ENCODE measurements at regions not wholly inside any gene's neighbourhood (a gene's known extent, or its start where the extent isn't known, plus 50 kb on each side); places are given as distances from the start of the nearest gene placed in this dataset.
A peak's percentile ranks its signal among the peaks of the same experiment; 100 is the strongest.

DNA sequence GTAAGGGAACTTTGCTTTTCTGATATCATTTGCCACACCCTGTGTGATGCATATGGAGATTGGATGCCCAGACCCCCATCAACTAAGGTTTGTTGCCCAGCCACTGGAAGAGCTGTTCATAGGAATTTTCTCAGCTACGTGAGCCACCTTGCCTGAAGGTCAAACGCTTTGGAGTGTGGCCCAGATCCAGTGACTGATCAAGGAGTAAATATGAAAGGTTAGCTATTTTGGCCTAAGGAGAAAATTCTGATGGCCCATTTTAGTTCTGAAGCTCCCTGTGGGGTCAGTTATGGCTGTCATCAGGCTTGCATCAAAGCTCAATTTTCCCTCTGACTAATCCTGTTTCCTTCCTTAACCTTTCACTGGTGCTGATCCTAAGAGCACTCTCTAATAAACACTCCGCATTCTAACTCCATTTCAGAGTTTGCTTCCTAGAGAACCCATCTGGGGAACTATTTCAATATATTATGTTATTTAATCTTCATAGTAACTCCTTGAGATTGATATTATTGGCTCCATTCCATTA is 407.7 kb downstream of the SPRY1 start:
- H3K36me3 ChIP-seq (replicated peaks in 1 of 2; ENCODE audit: control insufficient read depth in 2 of 2, insufficient read depth in 2 of 2, low read length in 2 of 2) = no peaks in the 10 kb centered on the region
- H3K9ac ChIP-seq (ENCODE audit: low read depth, low read length, poor library complexity) = no peak overlapping the region
- H3K79me1 ChIP-seq (ENCODE audit: low read depth, low read length) = no peaks in the 10 kb centered on the region
- no peak overlapping the region for H3K27ac ChIP-seq (replicated peaks; ENCODE audit: low read length)
- no peak overlapping the region for H3K4me3 ChIP-seq (ENCODE audit: low read length in 2 of 2)
- no CpG with 5 or more reads among the region's 3 CpGs for WGBS, 2 donors (ENCODE audit: extremely low coverage in 2 of 2, insufficient read length in 2 of 2, insufficient replicate concordance in 1 of 2)
- H2AFZ ChIP-seq (ENCODE audit: low read length) = no peak overlapping the region
- peaks cover 0 to 3% of the 10 kb centered on the region in 2 donors for H3K9me3 ChIP-seq (replicated peaks in 1 of 2; ENCODE audit: control insufficient read depth in 2 of 2, insufficient read depth in 1 of 2, low read depth in 1 of 2, low read length in 2 of 2)
- H4K8ac ChIP-seq (ENCODE audit: low read depth, low read length) = no peak overlapping the region
- no peak overlapping the region for H2BK5ac ChIP-seq (ENCODE audit: low read length)
- no peak overlapping the region for H3K14ac ChIP-seq (ENCODE audit: low read length)
- no peak overlapping the region for H4K91ac ChIP-seq (ENCODE audit: low read depth, low read length, poor library complexity)
- H2BK120ac ChIP-seq (ENCODE audit: low read depth, low read length) = no peak overlapping the region
- H2BK12ac ChIP-seq (ENCODE audit: low read length) = no peak overlapping the region
- H3K4ac ChIP-seq (ENCODE audit: low read length) = no peak overlapping the region
- H3K27me3 ChIP-seq (ENCODE audit: control insufficient read depth in 3 of 3, insufficient read depth in 3 of 3, low read depth in 1 of 3, low read length in 3 of 3) = no peaks in the 10 kb centered on the region
- no peak overlapping the region for H3K18ac ChIP-seq (ENCODE audit: low read length)
- no peak overlapping the region for H2BK15ac ChIP-seq (ENCODE audit: low read length)
- no peaks in the 10 kb centered on the region for H3K4me1 ChIP-seq (ENCODE audit: control insufficient read depth in 2 of 2, insufficient read depth in 1 of 2, low read depth in 1 of 2, low read length in 2 of 2)
- H3K23ac ChIP-seq (ENCODE audit: low read depth, low read length, poor library complexity) = no peak overlapping the region
- H2AK5ac ChIP-seq (ENCODE audit: low read depth, low read length) = no peak overlapping the region
- no peak overlapping the region for H3K4me2 ChIP-seq (ENCODE audit: insufficient read depth, low read length, poor library complexity, severe bottlenecking)
- DNase-seq (ENCODE audit: low spot score) = no peak

DNA sequence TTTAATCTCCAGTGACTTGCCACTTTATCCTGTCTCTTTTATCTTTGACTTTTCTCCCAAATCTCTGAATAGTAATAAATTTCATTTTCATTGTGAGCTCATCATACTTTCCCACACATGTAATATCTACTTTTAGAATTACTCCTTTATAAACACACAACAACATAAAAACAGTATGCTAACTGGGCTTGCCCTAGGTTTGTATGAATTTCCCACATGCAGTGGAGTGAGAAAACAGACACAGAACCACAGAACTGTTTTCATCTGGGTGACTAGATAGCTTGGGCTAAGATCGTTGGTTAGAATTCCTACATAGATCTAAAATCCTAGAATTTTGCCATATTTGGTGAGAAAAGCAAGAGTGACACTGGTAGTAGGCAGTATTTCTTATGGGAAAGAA is 409.5 kb downstream of the SPRY1 start:
- Histone ChIP-seq H3K9ac (ENCODE audit: low read depth, low read length, poor library complexity) (no peak overlapping the region), H2AK5ac (ENCODE audit: low read depth, low read length) (no peak overlapping the region), H3K9me3 (replicated peaks in 1 of 2; ENCODE audit: control insufficient read depth in 2 of 2, insufficient read depth in 1 of 2, low read depth in 1 of 2, low read length in 2 of 2) (no peaks in the 10 kb centered on the region), H4K8ac (ENCODE audit: low read depth, low read length) (no peak overlapping the region), H3K27ac (replicated peaks; ENCODE audit: low read length) (no peak overlapping the region), H3K4me1 (ENCODE audit: control insufficient read depth in 2 of 2, insufficient read depth in 1 of 2, low read depth in 1 of 2, low read length in 2 of 2) (no peaks in the 10 kb centered on the region), H4K91ac (ENCODE audit: low read depth, low read length, poor library complexity) (no peak overlapping the region), H3K79me1 (ENCODE audit: low read depth, low read length) (no peaks in the 10 kb centered on the region), H3K27me3 (ENCODE audit: control insufficient read depth in 3 of 3, insufficient read depth in 3 of 3, low read depth in 1 of 3, low read length in 3 of 3) (no peaks in the 10 kb centered on the region), H2BK12ac (ENCODE audit: low read length) (no peak overlapping the region), H3K14ac (ENCODE audit: low read length) (no peak overlapping the region), H2BK120ac (ENCODE audit: low read depth, low read length) (no peak overlapping the region), H3K18ac (ENCODE audit: low read length) (no peak overlapping the region), H2BK5ac (ENCODE audit: low read length) (no peak overlapping the region), H3K4me3 (ENCODE audit: low read length in 2 of 2) (no peak overlapping the region), H3K23ac (ENCODE audit: low read depth, low read length, poor library complexity) (no peak overlapping the region), H2BK15ac (ENCODE audit: low read length) (no peak overlapping the region), H2AFZ (ENCODE audit: low read length) (peak overlapping the region; percentile 50), H3K4ac (ENCODE audit: low read length) (no peak overlapping the region), H3K36me3 (replicated peaks in 1 of 2; ENCODE audit: control insufficient read depth in 2 of 2, insufficient read depth in 2 of 2, low read length in 2 of 2) (no peaks in the 10 kb centered on the region), H3K4me2 (ENCODE audit: insufficient read depth, low read length, poor library complexity, severe bottlenecking) (no peak overlapping the region)
- no CpG with 5 or more reads among the region's 1 CpG for WGBS, 2 donors (ENCODE audit: extremely low coverage in 2 of 2, insufficient read length in 2 of 2, insufficient replicate concordance in 1 of 2)
- DNase-seq (ENCODE audit: low spot score) = no peak

DNA sequence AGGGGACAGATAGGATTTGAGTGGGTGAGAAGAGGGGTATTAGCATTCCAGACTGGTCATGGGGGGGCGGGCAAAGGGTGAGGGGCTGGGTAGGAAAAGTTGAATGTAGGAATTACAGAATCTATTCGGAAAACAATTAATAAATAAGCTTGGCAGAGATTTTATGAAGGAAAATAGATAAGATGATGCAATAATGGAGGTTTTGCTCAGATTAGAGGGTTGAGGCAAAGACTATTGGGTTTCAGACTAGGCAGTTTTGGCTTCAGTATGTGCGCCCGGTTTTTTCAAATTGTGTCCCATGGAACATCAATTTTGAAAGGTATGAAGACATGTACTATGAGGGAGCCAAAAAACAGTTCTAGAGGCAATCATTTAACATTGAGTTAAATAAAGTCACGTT is 410.6 kb downstream of the SPRY1 start:
- no peaks in the 10 kb centered on the region for H3K9me3 ChIP-seq (replicated peaks in 1 of 2; ENCODE audit: control insufficient read depth in 2 of 2, insufficient read depth in 1 of 2, low read depth in 1 of 2, low read length in 2 of 2)
- H3K14ac ChIP-seq (ENCODE audit: low read length) = no peak overlapping the region
- peaks cover 0 to 1% of the 10 kb centered on the region in 2 donors for H3K4me1 ChIP-seq (ENCODE audit: control insufficient read depth in 2 of 2, insufficient read depth in 1 of 2, low read depth in 1 of 2, low read length in 2 of 2)
- no peak overlapping the region for H3K4ac ChIP-seq (ENCODE audit: low read length)
- no peak for DNase-seq (ENCODE audit: low spot score)
- no peak overlapping the region for H2BK12ac ChIP-seq (ENCODE audit: low read length)
- no peaks in the 10 kb centered on the region for H3K27me3 ChIP-seq (ENCODE audit: control insufficient read depth in 3 of 3, insufficient read depth in 3 of 3, low read depth in 1 of 3, low read length in 3 of 3)
- no peak overlapping the region for H2AFZ ChIP-seq (ENCODE audit: low read length)
- H2BK5ac ChIP-seq (ENCODE audit: low read length) = no peak overlapping the region
- no peak overlapping the region for H2AK5ac ChIP-seq (ENCODE audit: low read depth, low read length)
- H4K8ac ChIP-seq (ENCODE audit: low read depth, low read length) = no peak overlapping the region
- H3K36me3 ChIP-seq (replicated peaks in 1 of 2; ENCODE audit: control insufficient read depth in 2 of 2, insufficient read depth in 2 of 2, low read length in 2 of 2) = no peaks in the 10 kb centered on the region
- no peak overlapping the region for H4K91ac ChIP-seq (ENCODE audit: low read depth, low read length, poor library complexity)
- no peak overlapping the region for H3K4me2 ChIP-seq (ENCODE audit: insufficient read depth, low read length, poor library complexity, severe bottlenecking)
- H3K18ac ChIP-seq (ENCODE audit: low read length) = no peak overlapping the region
- no peaks in the 10 kb centered on the region for H3K79me1 ChIP-seq (ENCODE audit: low read depth, low read length)
- no peak overlapping the region for H3K9ac ChIP-seq (ENCODE audit: low read depth, low read length, poor library complexity)
- WGBS, 2 donors (ENCODE audit: extremely low coverage in 2 of 2, insufficient read length in 2 of 2, insufficient replicate concordance in 1 of 2) = no CpG with 5 or more reads among the region's 5 CpGs
- H3K4me3 ChIP-seq (ENCODE audit: low read length in 2 of 2) = no peak overlapping the region
- no peak overlapping the region for H3K23ac ChIP-seq (ENCODE audit: low read depth, low read length, poor library complexity)
- no peak overlapping the region for H2BK15ac ChIP-seq (ENCODE audit: low read length)
- no peak overlapping the region for H2BK120ac ChIP-seq (ENCODE audit: low read depth, low read length)
- H3K27ac ChIP-seq (replicated peaks; ENCODE audit: low read length) = no peak overlapping the region

DNA sequence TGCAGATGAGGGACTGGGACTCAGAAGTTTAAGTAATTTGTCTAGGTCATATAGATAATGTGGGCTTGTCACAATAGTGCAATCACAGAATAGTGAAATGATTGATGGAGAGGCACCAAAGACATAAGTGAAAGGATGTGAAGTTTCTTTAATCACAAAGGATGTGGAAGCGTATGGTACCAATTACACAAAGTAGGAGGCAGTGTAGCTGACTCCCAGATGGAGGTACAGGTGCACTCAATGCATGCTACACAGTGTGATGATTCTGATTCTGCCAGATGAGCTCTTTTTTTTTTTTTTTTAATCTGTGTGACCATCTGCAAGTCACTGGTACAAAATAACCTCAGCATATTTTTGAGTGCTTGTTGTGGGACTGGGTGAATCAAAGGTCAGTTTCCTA is 411.3 kb downstream of the SPRY1 start:
- H2BK120ac ChIP-seq (ENCODE audit: low read depth, low read length) = no peak overlapping the region
- H3K4me2 ChIP-seq (ENCODE audit: insufficient read depth, low read length, poor library complexity, severe bottlenecking) = no peak overlapping the region
- no peak overlapping the region for H4K8ac ChIP-seq (ENCODE audit: low read depth, low read length)
- H2AK5ac ChIP-seq (ENCODE audit: low read depth, low read length) = no peak overlapping the region
- H3K27ac ChIP-seq (replicated peaks; ENCODE audit: low read length) = no peak overlapping the region
- H2AFZ ChIP-seq (ENCODE audit: low read length) = no peak overlapping the region
- H3K18ac ChIP-seq (ENCODE audit: low read length) = no peak overlapping the region
- no peak overlapping the region for H3K23ac ChIP-seq (ENCODE audit: low read depth, low read length, poor library complexity)
- H3K79me1 ChIP-seq (ENCODE audit: low read depth, low read length) = no peaks in the 10 kb centered on the region
- H2BK5ac ChIP-seq (ENCODE audit: low read length) = no peak overlapping the region
- H3K14ac ChIP-seq (ENCODE audit: low read length) = no peak overlapping the region
- no peak overlapping the region for H4K91ac ChIP-seq (ENCODE audit: low read depth, low read length, poor library complexity)
- H3K4me1 ChIP-seq (ENCODE audit: control insufficient read depth in 2 of 2, insufficient read depth in 1 of 2, low read depth in 1 of 2, low read length in 2 of 2) = peaks cover 0 to 1% of the 10 kb centered on the region in 2 donors
- H3K9me3 ChIP-seq (replicated peaks in 1 of 2; ENCODE audit: control insufficient read depth in 2 of 2, insufficient read depth in 1 of 2, low read depth in 1 of 2, low read length in 2 of 2) = no peaks in the 10 kb centered on the region
- H3K4me3 ChIP-seq (ENCODE audit: low read length in 2 of 2) = no peak overlapping the region
- no peak overlapping the region for H2BK12ac ChIP-seq (ENCODE audit: low read length)
- no peak overlapping the region for H3K4ac ChIP-seq (ENCODE audit: low read length)
- H2BK15ac ChIP-seq (ENCODE audit: low read length) = no peak overlapping the region
- H3K36me3 ChIP-seq (replicated peaks in 1 of 2; ENCODE audit: control insufficient read depth in 2 of 2, insufficient read depth in 2 of 2, low read length in 2 of 2) = no peaks in the 10 kb centered on the region
- WGBS, 2 donors (ENCODE audit: extremely low coverage in 2 of 2, insufficient read length in 2 of 2, insufficient replicate concordance in 1 of 2) = no CpG with 5 or more reads among the region's 1 CpG
- H3K27me3 ChIP-seq (ENCODE audit: control insufficient read depth in 3 of 3, insufficient read depth in 3 of 3, low read depth in 1 of 3, low read length in 3 of 3) = no peaks in the 10 kb centered on the region
- DNase-seq (ENCODE audit: low spot score) = no peak
- no peak overlapping the region for H3K9ac ChIP-seq (ENCODE audit: low read depth, low read length, poor library complexity)
